Progenitor cell of endocrine pancreas (in vitro differentiated cells): ENCODE measurements at regions not wholly inside any gene's neighbourhood (a gene's known extent, or its start where the extent isn't known, plus 50 kb on each side); places are given as distances from the start of the nearest gene placed in this dataset.

Source experiments
- DNase-seq: peaks from one replicate; pipeline ENCODE4 v3.0.0; 2021; ENCODE audit warnings: low spot score; ENCODE audit not compliant: unreplicated experiment
- H3K27ac Mint-ChIP-seq: 2 replicates; pipeline ENCODE4 v1.8.0; 2021; ENCODE audit warnings: mild to moderate bottlenecking, moderate library complexity, mixed read lengths
- H3K27me3 Mint-ChIP-seq: 2 replicates; pipeline ENCODE4 v1.8.0; 2021; ENCODE audit warnings: mixed read lengths
- H3K36me3 Mint-ChIP-seq: 2 replicates; pipeline ENCODE4 v1.8.0; 2022; ENCODE audit warnings: mixed read lengths; ENCODE audit not compliant: insufficient read depth
- H3K4me1 Mint-ChIP-seq: 2 replicates; pipeline ENCODE4 v1.8.0; 2021; ENCODE audit warnings: low read depth, mixed read lengths
- H3K4me3 Mint-ChIP-seq: 2 replicates; pipeline ENCODE4 v1.8.0; 2021; ENCODE audit warnings: low read depth, mild to moderate bottlenecking, moderate library complexity, mixed read lengths
- H3K9me3 Mint-ChIP-seq: 2 replicates; pipeline ENCODE4 v1.8.0; 2021; ENCODE audit warnings: low read depth, mixed read lengths
- TF ChIP-seq, protein P1 (sequence below): fragments of 200-600 bp; sonication (generic); IDR thresholded peaks from one replicate; pipeline ENCODE4 v1.5.0; 2021; ENCODE audit warnings: antibody characterized with exemption, mild to moderate bottlenecking; ENCODE audit not compliant: unreplicated experiment

GRCh38 chr2:217568289-217568971 is 434.4 kb downstream of the TNS1 start:
- Mint-ChIP-seq H3K36me3 (no peaks in the 10 kb centered on the region), H3K27me3 (no peaks in the 10 kb centered on the region), H3K9me3 (no peaks in the 10 kb centered on the region), H3K27ac (no peak overlapping the region), H3K4me1 (peaks cover 17% of the 10 kb centered on the region), H3K4me3 (no peak overlapping the region)
- TF ChIP-seq, protein P1, sequence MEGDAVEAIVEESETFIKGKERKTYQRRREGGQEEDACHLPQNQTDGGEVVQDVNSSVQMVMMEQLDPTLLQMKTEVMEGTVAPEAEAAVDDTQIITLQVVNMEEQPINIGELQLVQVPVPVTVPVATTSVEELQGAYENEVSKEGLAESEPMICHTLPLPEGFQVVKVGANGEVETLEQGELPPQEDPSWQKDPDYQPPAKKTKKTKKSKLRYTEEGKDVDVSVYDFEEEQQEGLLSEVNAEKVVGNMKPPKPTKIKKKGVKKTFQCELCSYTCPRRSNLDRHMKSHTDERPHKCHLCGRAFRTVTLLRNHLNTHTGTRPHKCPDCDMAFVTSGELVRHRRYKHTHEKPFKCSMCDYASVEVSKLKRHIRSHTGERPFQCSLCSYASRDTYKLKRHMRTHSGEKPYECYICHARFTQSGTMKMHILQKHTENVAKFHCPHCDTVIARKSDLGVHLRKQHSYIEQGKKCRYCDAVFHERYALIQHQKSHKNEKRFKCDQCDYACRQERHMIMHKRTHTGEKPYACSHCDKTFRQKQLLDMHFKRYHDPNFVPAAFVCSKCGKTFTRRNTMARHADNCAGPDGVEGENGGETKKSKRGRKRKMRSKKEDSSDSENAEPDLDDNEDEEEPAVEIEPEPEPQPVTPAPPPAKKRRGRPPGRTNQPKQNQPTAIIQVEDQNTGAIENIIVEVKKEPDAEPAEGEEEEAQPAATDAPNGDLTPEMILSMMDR: no peak
- no peak for DNase-seq

- Mint-ChIP-seq H3K4me3 (no peak overlapping the region), H3K36me3 (peaks cover 5% of the 10 kb centered on the region), H3K27ac (no peak overlapping the region), H3K27me3 (peaks cover under 1% of the 10 kb centered on the region), H3K9me3 (peaks cover 8% of the 10 kb centered on the region), H3K4me1 (no peaks in the 10 kb centered on the region)
- no peak for DNase-seq
- TF ChIP-seq, protein P1: no peak
These were observed 439.2 kb downstream of the TNS1 start for GRCh38 chr2:217563565-217563964.

- Mint-ChIP-seq H3K27me3 (peaks cover 5% of the 10 kb centered on the region), H3K36me3 (peaks cover 5% of the 10 kb centered on the region), H3K27ac (no peak overlapping the region), H3K4me1 (peaks cover 1% of the 10 kb centered on the region), H3K4me3 (no peak overlapping the region), H3K9me3 (peaks cover 8% of the 10 kb centered on the region)
- TF ChIP-seq, protein P1: no peak
- DNase-seq: no peak
These were observed 439.8 kb downstream of the TNS1 start for GRCh38 chr2:217562871-217563480.

- no peak for DNase-seq
- peaks cover 5% of the 10 kb centered on the region for H3K36me3 Mint-ChIP-seq
- peaks cover 8% of the 10 kb centered on the region for H3K4me1 Mint-ChIP-seq
- no peak overlapping the region for H3K27ac Mint-ChIP-seq
- TF ChIP-seq, protein P1: no peak
- H3K9me3 Mint-ChIP-seq: peaks cover 8% of the 10 kb centered on the region
- H3K27me3 Mint-ChIP-seq: peaks cover 12% of the 10 kb centered on the region
- no peak overlapping the region for H3K4me3 Mint-ChIP-seq
These were observed 443.7 kb downstream of the TNS1 start for GRCh38 chr2:217559084-217559483.

GRCh38 chr2:217555081-217555876 is 447.5 kb downstream of the TNS1 start:
- Mint-ChIP-seq H3K27ac (no peak overlapping the region), H3K4me3 (no peak overlapping the region), H3K27me3 (peaks cover 14% of the 10 kb centered on the region), H3K36me3 (peaks cover 1% of the 10 kb centered on the region), H3K9me3 (no peaks in the 10 kb centered on the region), H3K4me1 (peaks cover 8% of the 10 kb centered on the region)
- TF ChIP-seq, protein P1: no peak
- DNase-seq: no peak
